ENCODE measurements at regions not wholly inside any gene's neighbourhood (a gene's known extent, or its start where the extent isn't known, plus 50 kb on each side); places are given as distances from the start of the nearest gene placed in this dataset.

- no peaks in the 10 kb centered on the region for H3K27me3 Mint-ChIP-seq (ENCODE audit: unreplicated experiment)
- no peak overlapping the region for H3K4me3 Mint-ChIP-seq (ENCODE audit: unreplicated experiment)
- peaks cover 32% of the 10 kb centered on the region for H3K4me1 Mint-ChIP-seq (ENCODE audit: unreplicated experiment)
- H3K36me3 Mint-ChIP-seq (ENCODE audit: unreplicated experiment) = no peaks in the 10 kb centered on the region
- no peak for DNase-seq (ENCODE audit: extremely low spot score, unreplicated experiment)
- H3K9me3 Mint-ChIP-seq (ENCODE audit: unreplicated experiment) = no peaks in the 10 kb centered on the region
- peak overlapping the region; percentile 72 for H3K27ac Mint-ChIP-seq (ENCODE audit: unreplicated experiment)
- TF ChIP-seq CTCF (IDR thresholded peaks at IDR 0.05) = no peak
These were observed 126.4 kb upstream of the SYT13 start for GRCh38 chr11:45412521-45412920.

GRCh38 chr11:45412051-45412471 lies 125.9 kb upstream of the SYT13 start:
- Mint-ChIP-seq H3K36me3 (ENCODE audit: unreplicated experiment) (no peaks in the 10 kb centered on the region), H3K9me3 (ENCODE audit: unreplicated experiment) (no peaks in the 10 kb centered on the region), H3K27ac (ENCODE audit: unreplicated experiment) (peak overlapping the region; percentile 72), H3K4me3 (ENCODE audit: unreplicated experiment) (peak overlapping the region; percentile 49), H3K4me1 (ENCODE audit: unreplicated experiment) (peaks cover 32% of the 10 kb centered on the region), H3K27me3 (ENCODE audit: unreplicated experiment) (no peaks in the 10 kb centered on the region)
- DNase-seq (ENCODE audit: extremely low spot score, unreplicated experiment) = no peak
- no peak for TF ChIP-seq CTCF (IDR thresholded peaks at IDR 0.05)

GRCh38 chr11:45411228-45411946 lies 125.2 kb upstream of the SYT13 start:
- no peak for TF ChIP-seq CTCF (IDR thresholded peaks at IDR 0.05)
- Mint-ChIP-seq H3K9me3 (ENCODE audit: unreplicated experiment) (no peaks in the 10 kb centered on the region), H3K36me3 (ENCODE audit: unreplicated experiment) (no peaks in the 10 kb centered on the region), H3K4me1 (ENCODE audit: unreplicated experiment) (peaks cover 32% of the 10 kb centered on the region), H3K27ac (ENCODE audit: unreplicated experiment) (peak overlapping the region; percentile 81), H3K4me3 (ENCODE audit: unreplicated experiment) (peak overlapping the region; percentile 49), H3K27me3 (ENCODE audit: unreplicated experiment) (no peaks in the 10 kb centered on the region)
- no peak for DNase-seq (ENCODE audit: extremely low spot score, unreplicated experiment)

- no peak for DNase-seq (ENCODE audit: extremely low spot score, unreplicated experiment)
- no peak for TF ChIP-seq CTCF (IDR thresholded peaks at IDR 0.05)
- H3K4me3 Mint-ChIP-seq (ENCODE audit: unreplicated experiment) = no peak overlapping the region
- peaks cover 32% of the 10 kb centered on the region for H3K4me1 Mint-ChIP-seq (ENCODE audit: unreplicated experiment)
- peak overlapping the region; percentile 81 for H3K27ac Mint-ChIP-seq (ENCODE audit: unreplicated experiment)
- H3K36me3 Mint-ChIP-seq (ENCODE audit: unreplicated experiment) = no peaks in the 10 kb centered on the region
- H3K9me3 Mint-ChIP-seq (ENCODE audit: unreplicated experiment) = no peaks in the 10 kb centered on the region
- H3K27me3 Mint-ChIP-seq (ENCODE audit: unreplicated experiment) = no peaks in the 10 kb centered on the region
These were observed 124.5 kb upstream of the SYT13 start for GRCh38 chr11:45410391-45411227.

- Mint-ChIP-seq H3K27ac (ENCODE audit: unreplicated experiment) (no peak overlapping the region), H3K36me3 (ENCODE audit: unreplicated experiment) (no peaks in the 10 kb centered on the region), H3K27me3 (ENCODE audit: unreplicated experiment) (peaks cover 1% of the 10 kb centered on the region), H3K9me3 (ENCODE audit: unreplicated experiment) (no peaks in the 10 kb centered on the region), H3K4me1 (ENCODE audit: unreplicated experiment) (peaks cover 32% of the 10 kb centered on the region), H3K4me3 (ENCODE audit: unreplicated experiment) (no peak overlapping the region)
- no peak for DNase-seq (ENCODE audit: extremely low spot score, unreplicated experiment)
- no peak for TF ChIP-seq CTCF (IDR thresholded peaks at IDR 0.05)
These were observed 123.4 kb upstream of the SYT13 start for GRCh38 chr11:45409587-45409986.

Measured in osteocyte (in vitro differentiated cells).